ENCODE measurements at regions not wholly inside any gene's neighbourhood (a gene's known extent, or its start where the extent isn't known, plus 50 kb on each side); places are given as distances from the start of the nearest gene placed in this dataset.
"Not testable (repeated sequence)": the region's sequence is repeated elsewhere in the genome, so short reads cannot be mapped to it uniquely, and the experiment has no call there.

- no peak for TF ChIP-seq CTCF (IDR thresholded peaks at IDR 0.05; ENCODE audit: low read depth, low read length, missing control alignments)
- H3K4me3 ChIP-seq (ENCODE audit: low read depth, low read length), result no peak overlapping the region
- no peaks in the 10 kb centered on the region for H3K27me3 ChIP-seq (replicated peaks)
- no peak for DNase-seq
- no peaks in the 10 kb centered on the region for H3K36me3 ChIP-seq (replicated peaks)
- in situ Hi-C loops (cut with HindIII; ENCODE audit: low pct_ligation_motif_present, low sequenced_read_pairs), result no loop called here
- no peak overlapping the region for H3K27ac ChIP-seq
Measured at GRCh38 chr3:30480587-30480986, 125.8 kb upstream of the TGFBR2 start.

- in situ Hi-C loops (cut with HindIII; ENCODE audit: low pct_ligation_motif_present, low sequenced_read_pairs), result no loop called here
- DNase-seq, result no peak
- Histone ChIP-seq H3K4me3 (ENCODE audit: low read depth, low read length) (no peak overlapping the region), H3K27me3 (replicated peaks) (no peaks in the 10 kb centered on the region), H3K27ac (no peak overlapping the region), H3K36me3 (replicated peaks) (no peaks in the 10 kb centered on the region)
- TF ChIP-seq CTCF (IDR thresholded peaks at IDR 0.05; ENCODE audit: low read depth, low read length, missing control alignments), result no peak
Measured at GRCh38 chr3:30481241-30481640, 125.2 kb upstream of the TGFBR2 start.

GRCh38 chr3:30484229-30484628 lies 122.2 kb upstream of the TGFBR2 start:
- H3K27ac ChIP-seq; H3K4me3 ChIP-seq (ENCODE audit: low read depth, low read length); H3K36me3 ChIP-seq (replicated peaks); H3K27me3 ChIP-seq (replicated peaks); in situ Hi-C loops (cut with HindIII; ENCODE audit: low pct_ligation_motif_present, low sequenced_read_pairs); DNase-seq: not testable (repeated sequence)

GRCh38 chr3:30486368-30486767 lies 120.0 kb upstream of the TGFBR2 start:
- DNase-seq, result no peak
- Histone ChIP-seq H3K36me3 (replicated peaks) (no peaks in the 10 kb centered on the region), H3K4me3 (ENCODE audit: low read depth, low read length) (no peak overlapping the region), H3K27ac (no peak overlapping the region), H3K27me3 (replicated peaks) (no peaks in the 10 kb centered on the region)
- no peak for TF ChIP-seq CTCF (IDR thresholded peaks at IDR 0.05; ENCODE audit: low read depth, low read length, missing control alignments)
- in situ Hi-C loops (cut with HindIII; ENCODE audit: low pct_ligation_motif_present, low sequenced_read_pairs), result no loop called here

GRCh38 chr3:30488070-30488756 lies 118.2 kb upstream of the TGFBR2 start:
- in situ Hi-C loops (cut with HindIII; ENCODE audit: low pct_ligation_motif_present, low sequenced_read_pairs), result no loop called here
- no peaks in the 10 kb centered on the region for H3K36me3 ChIP-seq (replicated peaks)
- DNase-seq, result no peak
- TF ChIP-seq CTCF (IDR thresholded peaks at IDR 0.05; ENCODE audit: low read depth, low read length, missing control alignments), result no peak
- no peaks in the 10 kb centered on the region for H3K27me3 ChIP-seq (replicated peaks)
- H3K27ac ChIP-seq, result no peak overlapping the region
- no peak overlapping the region for H3K4me3 ChIP-seq (ENCODE audit: low read depth, low read length)

GRCh38 chr3:30492322-30493192 lies 113.8 kb upstream of the TGFBR2 start:
- no peak overlapping the region for H3K4me3 ChIP-seq (ENCODE audit: low read depth, low read length)
- H3K27ac ChIP-seq, result peak overlapping the region; percentile 64

More at GRCh38 chr3:30492322-30493192, 113.8 kb upstream of the TGFBR2 start:
- H3K36me3 ChIP-seq (replicated peaks), result no peaks in the 10 kb centered on the region
- DNase-seq, result peak; percentile 55
- no peaks in the 10 kb centered on the region for H3K27me3 ChIP-seq (replicated peaks)
- no peak for TF ChIP-seq CTCF (IDR thresholded peaks at IDR 0.05; ENCODE audit: low read depth, low read length, missing control alignments)
- in situ Hi-C loops (cut with HindIII; ENCODE audit: low pct_ligation_motif_present, low sequenced_read_pairs), result no loop called here
